ENCODE measurements at regions not wholly inside any gene's neighbourhood (a gene's known extent, or its start where the extent isn't known, plus 50 kb on each side); places are given as distances from the start of the nearest gene placed in this dataset.

- TF ChIP-seq CTCF (IDR thresholded peaks at IDR 0.05; ENCODE audit: insufficient read depth, low read depth, low read length) (no peak), EZH2 (IDR thresholded peaks at IDR 0.05; ENCODE audit: insufficient read depth, low read length) (no peak)
These were observed 115.8 kb downstream of the NUDT12 start for GRCh38 chr5:103446813-103447212.

Measured in astrocyte (in vitro differentiated cells and primary cell).